ENCODE measurements at regions not wholly inside any gene's neighbourhood (a gene's known extent, or its start where the extent isn't known, plus 50 kb on each side); places are given as distances from the start of the nearest gene placed in this dataset.

GRCh38 chr9:84435902-84436301, 95.3 kb upstream of the SLC28A3 start:
- Histone ChIP-seq H3K4me1 (ENCODE audit: insufficient read depth, poor library complexity, severe bottlenecking) (no peaks in the 10 kb centered on the region), H3K4me3 (ENCODE audit: severe bottlenecking) (no peak overlapping the region), H3K36me3 (ENCODE audit: low read depth) (no peaks in the 10 kb centered on the region), H3K27me3 (ENCODE audit: insufficient read depth, poor library complexity, severe bottlenecking) (no peaks in the 10 kb centered on the region), H3K27ac (ENCODE audit: poor library complexity, severe bottlenecking) (no peak overlapping the region), H3K9me3 (ENCODE audit: severe bottlenecking) (no peaks in the 10 kb centered on the region)
- TF ChIP-seq CTCF (IDR thresholded peaks at IDR 0.05; ENCODE audit: poor library complexity, severe bottlenecking) = no peak
- ATAC-seq (ENCODE audit: low read depth) (no peak), DNase-seq (ENCODE audit: low spot score) (no peak)

- DNase-seq (ENCODE audit: low spot score) = no peak
- Histone ChIP-seq H3K27ac (ENCODE audit: poor library complexity, severe bottlenecking) (no peak overlapping the region), H3K9me3 (ENCODE audit: severe bottlenecking) (no peaks in the 10 kb centered on the region), H3K4me3 (ENCODE audit: severe bottlenecking) (no peak overlapping the region), H3K36me3 (ENCODE audit: low read depth) (no peaks in the 10 kb centered on the region), H3K4me1 (ENCODE audit: insufficient read depth, poor library complexity, severe bottlenecking) (no peaks in the 10 kb centered on the region), H3K27me3 (ENCODE audit: insufficient read depth, poor library complexity, severe bottlenecking) (no peaks in the 10 kb centered on the region)
- no peak for ATAC-seq (ENCODE audit: low read depth)
- no peak for TF ChIP-seq CTCF (IDR thresholded peaks at IDR 0.05; ENCODE audit: poor library complexity, severe bottlenecking)
These were observed 96.0 kb upstream of the SLC28A3 start for GRCh38 chr9:84436386-84437109.

- TF ChIP-seq CTCF (IDR thresholded peaks at IDR 0.05; ENCODE audit: poor library complexity, severe bottlenecking) = no peak
- Histone ChIP-seq H3K4me3 (ENCODE audit: severe bottlenecking) (no peak overlapping the region), H3K27me3 (ENCODE audit: insufficient read depth, poor library complexity, severe bottlenecking) (no peaks in the 10 kb centered on the region), H3K27ac (ENCODE audit: poor library complexity, severe bottlenecking) (no peak overlapping the region), H3K36me3 (ENCODE audit: low read depth) (no peaks in the 10 kb centered on the region), H3K4me1 (ENCODE audit: insufficient read depth, poor library complexity, severe bottlenecking) (no peaks in the 10 kb centered on the region), H3K9me3 (ENCODE audit: severe bottlenecking) (no peaks in the 10 kb centered on the region)
- no peak for ATAC-seq (ENCODE audit: low read depth)
- no peak for DNase-seq (ENCODE audit: low spot score)
These were observed 97.8 kb upstream of the SLC28A3 start for GRCh38 chr9:84438391-84438790.

GRCh38 chr9:84439250-84439649, 98.7 kb upstream of the SLC28A3 start:
- Histone ChIP-seq H3K4me1 (ENCODE audit: insufficient read depth, poor library complexity, severe bottlenecking) (no peaks in the 10 kb centered on the region), H3K36me3 (ENCODE audit: low read depth) (no peaks in the 10 kb centered on the region), H3K4me3 (ENCODE audit: severe bottlenecking) (no peak overlapping the region), H3K9me3 (ENCODE audit: severe bottlenecking) (no peaks in the 10 kb centered on the region), H3K27me3 (ENCODE audit: insufficient read depth, poor library complexity, severe bottlenecking) (no peaks in the 10 kb centered on the region), H3K27ac (ENCODE audit: poor library complexity, severe bottlenecking) (no peak overlapping the region)
- no peak for ATAC-seq (ENCODE audit: low read depth)
- DNase-seq (ENCODE audit: low spot score) = no peak
- TF ChIP-seq CTCF (IDR thresholded peaks at IDR 0.05; ENCODE audit: poor library complexity, severe bottlenecking) = no peak

GRCh38 chr9:84442712-84443111, 102.2 kb upstream of the SLC28A3 start:
- H3K4me1 ChIP-seq (ENCODE audit: insufficient read depth, poor library complexity, severe bottlenecking) = no peaks in the 10 kb centered on the region
- H3K27me3 ChIP-seq (ENCODE audit: insufficient read depth, poor library complexity, severe bottlenecking) = no peaks in the 10 kb centered on the region
- no peak for TF ChIP-seq CTCF (IDR thresholded peaks at IDR 0.05; ENCODE audit: poor library complexity, severe bottlenecking)
- no peaks in the 10 kb centered on the region for H3K36me3 ChIP-seq (ENCODE audit: low read depth)
- no peak overlapping the region for H3K4me3 ChIP-seq (ENCODE audit: severe bottlenecking)
- no peak for DNase-seq (ENCODE audit: low spot score)
- no peaks in the 10 kb centered on the region for H3K9me3 ChIP-seq (ENCODE audit: severe bottlenecking)
- no peak for ATAC-seq (ENCODE audit: low read depth)
- H3K27ac ChIP-seq (ENCODE audit: poor library complexity, severe bottlenecking) = no peak overlapping the region
